HG03159 (cell line): ENCODE measurements at regions not wholly inside any gene's neighbourhood (a gene's known extent, or its start where the extent isn't known, plus 50 kb on each side); places are given as distances from the start of the nearest gene placed in this dataset.

Experiments used
- ATAC-seq: cut with Tn5 transposase; IDR thresholded peaks from one replicate; pipeline ENCODE4 v1.9.1; 2021; ENCODE audit warnings: mild to moderate bottlenecking, moderate library complexity; ENCODE audit not compliant: unreplicated experiment

- no peak for ATAC-seq
Observed at GRCh38 chr7:17474724-17475344, 176.4 kb downstream of the AHR start.

- no peak for ATAC-seq
Observed at GRCh38 chr7:17477182-17477581, 178.7 kb downstream of the AHR start.

- no peak for ATAC-seq
Observed at GRCh38 chr7:17481118-17481517, 182.7 kb downstream of the AHR start.

- ATAC-seq, result no peak
Observed at GRCh38 chr7:17485368-17485767, 186.9 kb downstream of the AHR start.

GRCh38 chr7:17485904-17486303 lies 187.5 kb downstream of the AHR start:
- ATAC-seq, result no peak

GRCh38 chr7:17486835-17487234 lies 188.4 kb downstream of the AHR start:
- no peak for ATAC-seq

GRCh38 chr7:17487343-17487742 lies 188.9 kb downstream of the AHR start:
- ATAC-seq, result no peak

- ATAC-seq, result no peak
Observed at GRCh38 chr7:17488829-17489228, 190.4 kb downstream of the AHR start.

- ATAC-seq, result no peak
Observed at GRCh38 chr7:17489961-17490360, 191.5 kb downstream of the AHR start.

- ATAC-seq, result no peak
Observed at GRCh38 chr7:17490825-17491224, 192.4 kb downstream of the AHR start.

GRCh38 chr7:17492437-17492836 lies 194.0 kb downstream of the AHR start:
- peak; percentile 37 for ATAC-seq

GRCh38 chr7:17493446-17493845 lies 195.0 kb downstream of the AHR start:
- ATAC-seq, result no peak

GRCh38 chr7:17495655-17496394 lies 197.4 kb downstream of the AHR start:
- ATAC-seq, result no peak

- no peak for ATAC-seq
Observed at GRCh38 chr7:17497136-17497535, 198.7 kb downstream of the AHR start.

GRCh38 chr7:17497549-17498167 lies 199.2 kb downstream of the AHR start:
- ATAC-seq, result no peak

- no peak for ATAC-seq
Observed at GRCh38 chr7:17498230-17498629, 199.8 kb downstream of the AHR start.

GRCh38 chr7:17500736-17501135 lies 202.3 kb downstream of the AHR start:
- no peak for ATAC-seq

GRCh38 chr7:17501441-17502212 lies 203.2 kb downstream of the AHR start:
- ATAC-seq, result no peak

GRCh38 chr7:17502213-17503060 lies 204.0 kb downstream of the AHR start:
- ATAC-seq, result no peak

- peak; percentile 70 for ATAC-seq
Observed at GRCh38 chr7:17506095-17506494, 207.6 kb downstream of the AHR start.

- no peak for ATAC-seq
Observed at GRCh38 chr7:17506596-17506995, 208.1 kb downstream of the AHR start.
